IPS DF 4.7 (cell line): ENCODE measurements at regions not wholly inside any gene's neighbourhood (a gene's known extent, or its start where the extent isn't known, plus 50 kb on each side); places are given as distances from the start of the nearest gene placed in this dataset.

Source experiments
- DNase-seq: peaks from one replicate; pipeline ENCODE4 v3.0.0-alpha.2; 2013; ENCODE audit warnings: low spot score; ENCODE audit errors: extremely low read depth

- DNase-seq, result no peak
Observed at GRCh38 chr12:127416796-127417195, 850.2 kb upstream of the TMEM132C start.

- no peak for DNase-seq
Observed at GRCh38 chr12:127419111-127419510, 847.9 kb upstream of the TMEM132C start.

DNA sequence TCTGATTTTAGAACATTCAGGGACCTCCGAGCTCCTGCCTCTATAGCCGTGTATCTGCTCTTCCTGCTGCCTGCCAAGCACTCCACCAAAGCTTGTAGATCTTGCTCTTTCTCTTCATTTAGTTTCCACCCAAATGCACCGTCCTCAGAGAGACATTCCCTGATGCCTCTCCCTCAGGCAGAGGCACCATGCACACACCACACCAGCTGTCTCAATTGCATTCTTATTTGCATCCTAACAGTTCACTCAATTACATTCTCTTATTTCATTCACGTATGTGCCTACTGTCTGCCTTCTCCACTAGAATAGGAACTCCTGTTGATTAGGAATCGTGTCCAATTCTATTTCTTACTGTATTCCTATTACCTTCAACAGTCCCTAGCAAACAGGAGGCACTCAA is 845.4 kb upstream of the TMEM132C start:
- no peak for DNase-seq

DNA sequence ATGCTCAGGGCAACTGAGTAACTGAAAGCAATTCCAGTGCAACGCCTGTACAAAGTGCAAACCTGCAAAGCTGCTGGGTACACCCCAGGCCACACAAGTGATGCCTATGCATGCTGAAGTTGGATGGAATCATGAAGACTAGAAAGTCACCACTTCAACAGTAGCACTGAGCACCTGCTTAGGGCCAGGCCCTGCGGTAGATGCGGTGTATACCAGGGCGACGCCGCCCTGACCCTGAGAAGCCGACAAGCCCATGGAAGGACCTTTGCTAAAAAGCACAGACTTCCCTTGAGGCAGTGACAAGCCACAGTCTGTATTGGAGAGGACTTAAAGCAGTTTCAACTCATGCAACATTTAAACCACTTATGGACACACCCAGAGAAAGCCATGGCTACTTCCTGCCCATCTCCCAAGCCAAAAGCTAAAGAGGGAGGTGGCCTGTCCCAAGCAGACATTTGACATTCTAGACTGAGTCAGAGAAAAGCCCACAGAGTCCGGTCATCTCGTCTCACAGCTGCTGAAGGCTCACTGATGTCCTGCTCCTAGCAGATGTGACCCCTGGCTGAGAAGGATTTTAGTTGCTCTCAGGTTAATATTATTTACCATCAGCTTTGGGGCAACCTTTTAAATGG is 843.9 kb upstream of the TMEM132C start:
- no peak for DNase-seq

- DNase-seq, result no peak
Observed at GRCh38 chr12:127425474-127425873, 841.5 kb upstream of the TMEM132C start.

DNA sequence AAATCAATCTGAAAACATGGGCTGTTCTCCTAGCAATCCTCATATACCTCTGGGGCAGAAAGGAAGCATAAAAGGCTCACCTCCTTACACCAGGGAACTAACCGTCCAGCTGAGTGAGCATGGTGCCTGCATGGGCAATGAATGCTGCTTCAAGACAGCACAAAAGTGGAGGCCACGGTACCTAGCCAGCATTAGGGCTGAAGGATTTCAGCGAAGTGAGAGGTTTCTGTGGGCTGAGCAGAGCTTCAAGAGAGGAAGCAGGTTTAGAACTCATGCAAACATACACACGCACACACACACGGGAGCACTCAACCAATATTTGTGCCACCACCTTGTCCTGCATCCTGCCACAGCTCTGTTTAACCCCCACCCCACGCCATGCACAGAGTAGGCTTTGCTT is 838.5 kb upstream of the TMEM132C start:
- no peak for DNase-seq

DNA sequence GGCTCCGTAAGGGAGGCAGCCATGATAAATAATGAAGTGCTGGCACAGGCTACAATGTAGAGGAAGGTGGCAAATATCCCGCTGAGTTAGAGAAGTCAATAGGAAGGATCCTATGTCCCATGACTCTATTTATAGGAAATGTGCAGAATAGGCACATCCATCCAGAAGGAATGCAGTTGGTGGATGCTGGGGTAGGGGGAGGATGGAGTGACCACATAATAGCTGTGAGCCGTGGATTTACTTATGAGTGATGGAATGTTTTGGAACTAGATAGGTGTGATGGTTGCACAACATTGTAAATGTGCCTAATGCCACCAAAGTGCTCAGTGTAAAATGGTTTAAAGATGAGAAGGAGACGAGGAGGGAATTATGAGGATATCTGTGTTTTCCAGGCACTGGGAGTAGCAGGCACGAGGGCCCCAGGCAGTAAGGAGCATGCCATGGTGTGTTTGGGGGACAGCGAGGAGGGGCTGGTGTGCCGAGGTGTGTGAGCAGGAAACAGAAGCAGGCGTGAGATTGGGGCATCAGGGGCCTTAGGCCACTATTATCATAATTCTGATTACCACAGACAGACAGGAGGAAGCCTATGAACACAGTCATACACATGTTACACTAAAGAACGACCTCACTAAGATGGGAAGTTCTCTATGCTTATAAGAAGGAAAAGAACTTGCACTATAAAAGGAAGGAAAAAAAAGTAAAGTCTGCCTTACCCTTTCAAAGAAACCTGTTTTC is 837.3 kb upstream of the TMEM132C start:
- no peak for DNase-seq

- DNase-seq, result no peak
Observed at GRCh38 chr12:127430401-127430800, 836.6 kb upstream of the TMEM132C start.

DNA sequence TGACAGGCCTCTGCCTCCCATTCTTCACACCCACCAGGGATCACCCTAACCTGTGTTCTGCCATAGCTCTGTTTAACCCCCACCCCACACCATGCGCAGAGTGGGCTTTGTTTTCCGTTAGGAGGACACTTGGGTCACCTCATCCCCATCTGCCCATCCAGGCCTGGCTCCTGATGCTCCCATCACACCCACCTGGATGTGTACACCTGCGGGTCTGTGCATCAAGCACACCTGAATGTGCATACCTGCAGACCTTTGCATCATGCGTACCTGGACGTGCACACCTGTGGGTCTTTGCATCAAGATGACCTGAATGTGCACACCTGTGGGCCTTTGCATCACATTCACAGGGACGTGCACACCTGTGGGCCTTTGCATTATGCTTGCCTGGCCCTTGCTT is 835.8 kb upstream of the TMEM132C start:
- DNase-seq, result no peak

DNA sequence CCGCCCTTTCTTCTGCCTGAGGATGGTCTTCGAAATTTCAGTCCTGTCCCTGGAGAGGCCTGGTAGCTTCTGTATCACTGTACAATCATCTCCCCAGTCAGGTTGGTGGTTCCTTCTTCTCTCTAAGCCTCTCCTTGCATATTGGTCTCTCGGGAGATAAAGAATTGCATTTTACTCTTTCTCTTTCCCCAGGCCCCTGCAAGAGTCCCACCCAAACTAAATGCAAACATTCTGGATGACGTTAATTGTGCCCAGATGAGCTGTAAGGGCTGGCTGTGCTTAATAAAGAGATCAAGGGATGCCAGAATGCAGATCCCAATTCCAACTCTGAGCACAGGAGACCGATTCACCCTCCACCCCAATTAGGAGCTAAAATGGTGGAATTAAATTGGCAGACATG is 835.4 kb upstream of the TMEM132C start:
- no peak for DNase-seq

- DNase-seq, result no peak
Observed at GRCh38 chr12:127435439-127435838, 831.5 kb upstream of the TMEM132C start.

- DNase-seq, result no peak
Observed at GRCh38 chr12:127438512-127439244, 828.3 kb upstream of the TMEM132C start.

- DNase-seq, result no peak
Observed at GRCh38 chr12:127445581-127446139, 821.3 kb upstream of the TMEM132C start.

DNA sequence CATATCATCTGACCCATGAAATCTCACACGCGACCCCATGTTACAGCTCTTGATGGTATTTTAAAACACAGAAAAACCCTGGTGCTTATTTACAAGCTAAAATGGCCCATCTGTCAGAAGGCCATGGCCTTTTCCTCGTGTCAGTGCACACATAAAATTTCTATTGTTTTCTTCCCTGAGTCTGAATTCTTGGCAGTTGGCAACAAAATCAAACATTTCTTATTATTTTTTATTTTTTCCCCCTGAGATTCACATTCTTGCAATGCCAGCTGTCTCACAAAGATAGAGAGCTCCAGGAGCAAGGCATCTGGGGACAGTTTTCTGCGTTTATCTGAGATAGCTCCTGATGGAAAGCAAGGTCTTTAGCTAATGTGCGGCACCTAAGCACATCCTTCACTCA is 818.1 kb upstream of the TMEM132C start:
- DNase-seq, result no peak

GRCh38 chr12:127450826-127451225 is 816.1 kb upstream of the TMEM132C start:
- DNase-seq, result no peak

DNA sequence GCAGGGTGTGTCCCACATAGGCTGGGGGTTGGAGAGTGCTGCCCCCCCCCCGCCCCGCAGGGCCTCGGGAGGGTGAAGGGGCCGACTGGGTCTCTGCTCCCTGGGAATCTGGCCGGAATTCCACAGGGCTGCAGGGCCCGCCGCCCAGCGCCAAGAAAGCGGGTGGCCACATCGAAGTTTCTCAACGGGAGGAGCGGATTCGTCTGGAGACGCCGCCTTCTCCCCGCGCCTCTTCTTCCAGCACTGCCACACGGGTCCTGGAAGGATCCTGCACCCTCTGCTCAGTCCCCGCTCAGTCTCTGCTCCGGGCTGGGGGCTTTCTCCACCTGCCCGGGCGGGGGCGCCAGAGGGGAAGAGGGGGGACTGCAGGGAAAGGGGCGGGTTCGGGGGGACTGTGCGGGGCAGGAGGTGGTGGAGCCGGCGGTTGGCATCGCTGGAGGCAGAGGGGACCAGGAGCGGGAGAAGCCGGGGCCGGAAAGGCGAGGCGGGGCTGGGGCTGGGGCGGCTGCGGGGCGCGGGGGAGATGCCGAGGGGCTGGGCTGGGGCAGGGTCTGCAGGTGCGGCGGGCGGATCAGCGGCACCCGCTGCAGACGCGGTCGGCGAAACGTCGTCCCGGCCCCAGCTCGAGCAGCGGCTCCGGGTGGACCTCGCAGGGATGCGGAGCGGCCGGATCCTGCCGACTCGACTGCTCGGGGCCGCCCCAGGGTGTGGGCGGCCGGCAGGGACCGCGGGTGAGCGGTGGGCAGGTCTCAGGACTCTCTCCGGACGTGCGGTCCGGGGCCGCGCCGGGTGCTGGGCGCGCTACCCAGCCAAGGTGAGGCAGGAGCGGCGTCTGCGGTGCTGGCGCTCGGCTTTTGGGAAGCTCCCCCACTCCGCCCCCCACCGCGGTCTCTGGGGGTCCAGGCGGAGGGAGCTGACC is 811.4 kb upstream of the TMEM132C start:
- no peak for DNase-seq

DNA sequence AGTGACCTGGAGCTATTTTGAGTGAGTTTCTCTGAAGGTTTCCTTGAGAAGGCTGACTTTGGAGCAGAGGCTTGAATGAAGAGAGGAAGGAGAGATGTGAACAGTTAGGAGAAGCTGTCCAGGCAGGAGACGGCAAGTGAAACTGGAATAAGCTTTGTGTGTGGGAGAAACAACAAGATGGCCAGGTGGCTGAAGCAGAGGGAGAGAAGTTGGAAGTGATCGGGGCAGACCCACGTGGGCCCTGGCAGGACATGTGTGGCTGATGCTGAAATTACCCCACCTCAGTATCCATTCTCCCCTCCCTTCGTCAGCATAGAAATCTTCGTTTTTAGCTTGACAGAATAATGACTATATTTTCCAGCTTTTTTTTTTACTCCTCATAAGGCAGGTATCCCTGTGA is 809.2 kb upstream of the TMEM132C start:
- DNase-seq, result no peak

DNA sequence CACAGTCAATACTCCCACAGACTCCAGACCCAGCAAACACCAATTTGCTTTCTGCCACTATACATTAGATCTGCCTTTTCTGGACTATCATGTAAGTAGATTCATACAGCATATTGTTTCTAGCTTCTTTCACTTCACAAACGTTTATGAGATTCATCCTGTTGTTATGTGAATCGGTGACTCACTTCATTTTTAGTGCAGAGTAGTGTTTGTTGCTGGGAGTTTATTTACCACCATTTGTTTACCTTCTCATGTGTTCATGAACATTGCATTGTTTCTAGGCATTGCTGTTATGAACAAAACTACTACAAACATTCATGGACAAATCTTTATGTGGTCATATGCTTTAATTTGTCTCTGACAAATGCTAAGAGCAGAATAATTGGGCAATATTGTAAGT is 807.8 kb upstream of the TMEM132C start:
- DNase-seq, result no peak

DNA sequence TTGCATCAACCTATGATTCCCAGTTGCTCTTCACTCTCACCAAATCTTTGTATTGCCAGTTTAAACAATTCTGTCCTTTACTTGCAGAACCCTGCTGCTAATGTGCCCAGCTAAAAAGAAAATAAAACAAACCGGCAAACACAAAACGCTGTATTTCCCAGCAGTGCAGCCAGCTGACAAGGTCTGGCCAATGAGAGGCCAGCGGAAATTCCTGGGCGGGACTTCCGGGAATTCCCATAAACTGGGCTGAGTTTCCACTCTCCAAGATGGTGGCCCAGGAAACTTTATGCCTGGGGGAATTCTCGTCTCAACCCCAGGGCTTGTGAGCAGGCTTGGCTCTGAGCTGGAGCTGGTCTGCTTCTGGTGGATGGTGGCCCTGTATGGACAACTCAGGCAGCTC is 807.3 kb upstream of the TMEM132C start:
- no peak for DNase-seq

DNA sequence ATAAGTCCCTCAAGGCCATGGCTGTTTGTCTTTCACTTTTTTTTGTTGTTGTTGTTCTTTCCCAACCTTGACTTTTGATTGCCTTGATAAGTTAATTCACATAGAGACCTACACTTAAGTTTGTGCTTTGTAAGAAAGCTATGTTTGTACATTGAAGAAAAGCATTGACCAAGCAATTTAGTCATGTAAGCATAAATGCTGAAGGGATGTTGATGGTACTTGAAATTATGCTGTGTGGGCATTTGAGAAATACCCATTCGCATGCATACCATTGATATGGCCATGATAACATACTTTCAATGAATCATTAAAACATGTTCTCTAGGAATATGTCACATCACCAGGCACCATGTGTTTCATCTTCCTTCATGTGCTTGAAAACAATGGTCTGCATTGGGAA is 803.7 kb upstream of the TMEM132C start:
- no peak for DNase-seq

GRCh38 chr12:127469331-127469730 is 797.6 kb upstream of the TMEM132C start:
- DNase-seq, result no peak
